Lung microvascular endothelial cell (primary cell): ENCODE measurements at regions not wholly inside any gene's neighbourhood (a gene's known extent, or its start where the extent isn't known, plus 50 kb on each side); places are given as distances from the start of the nearest gene placed in this dataset.

ENCODE experiments used
- DNase-seq, 2 donors: peaks; one replicate each; pipeline versions ENCODE4 v3.0.0 to v3.0.0-alpha.2; 2010; ENCODE audit warnings: low read depth in 2 of 2

DNA sequence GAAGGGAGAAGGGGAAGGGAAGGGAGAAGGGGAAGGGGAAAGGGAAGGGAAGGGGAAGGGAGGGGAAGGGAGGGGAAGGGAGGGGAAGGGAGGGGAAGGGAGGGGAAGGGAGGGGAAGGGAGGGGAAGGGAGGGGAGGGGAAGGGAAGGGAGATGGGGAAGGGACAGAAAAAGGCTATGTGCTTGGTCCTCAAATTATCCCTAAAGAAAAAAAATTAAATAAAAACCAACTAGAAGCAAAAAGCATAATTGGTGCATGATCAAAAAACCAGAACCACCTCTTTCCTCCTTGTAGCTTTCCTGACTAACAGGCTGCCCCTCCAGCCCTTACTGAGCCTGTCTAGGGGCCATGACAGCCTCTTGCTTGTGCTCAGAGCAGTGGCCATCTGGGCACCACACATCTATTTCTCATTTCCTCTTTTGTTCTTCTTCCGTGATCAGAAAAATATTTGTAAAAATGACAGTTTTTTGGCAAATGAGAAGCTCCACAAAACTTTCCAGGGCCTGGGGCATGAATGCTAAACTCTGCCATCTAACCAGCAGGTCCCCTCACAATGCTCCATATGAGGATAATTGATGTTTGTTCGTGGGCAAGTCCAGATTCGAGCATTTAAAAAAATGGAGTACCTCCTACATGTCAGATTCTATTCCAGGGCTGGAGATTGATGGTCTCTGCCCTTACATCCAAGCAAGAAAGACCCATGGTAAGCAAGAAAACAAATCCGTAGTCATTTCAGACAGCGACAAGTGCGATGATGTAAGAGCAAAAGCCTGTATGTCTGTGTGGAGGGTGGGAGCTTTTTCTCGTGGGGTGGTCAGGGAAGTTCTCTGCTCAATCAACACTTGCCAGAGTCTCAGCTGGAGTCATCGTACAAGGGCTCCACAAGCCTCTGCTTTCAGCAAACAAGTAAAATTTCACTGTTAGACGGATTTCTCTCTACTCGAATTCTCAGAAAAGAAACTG, 320.9 kb downstream of the WDR11 start:
- no peak for DNase-seq

GRCh38 chr10:121179006-121179405, 327.8 kb downstream of the WDR11 start:
- no peak for DNase-seq

GRCh38 chr10:121182219-121182618, 331.1 kb downstream of the WDR11 start:
- no peak for DNase-seq

- no peak for DNase-seq
Measured at GRCh38 chr10:121183236-121183635, 332.1 kb downstream of the WDR11 start.

DNA sequence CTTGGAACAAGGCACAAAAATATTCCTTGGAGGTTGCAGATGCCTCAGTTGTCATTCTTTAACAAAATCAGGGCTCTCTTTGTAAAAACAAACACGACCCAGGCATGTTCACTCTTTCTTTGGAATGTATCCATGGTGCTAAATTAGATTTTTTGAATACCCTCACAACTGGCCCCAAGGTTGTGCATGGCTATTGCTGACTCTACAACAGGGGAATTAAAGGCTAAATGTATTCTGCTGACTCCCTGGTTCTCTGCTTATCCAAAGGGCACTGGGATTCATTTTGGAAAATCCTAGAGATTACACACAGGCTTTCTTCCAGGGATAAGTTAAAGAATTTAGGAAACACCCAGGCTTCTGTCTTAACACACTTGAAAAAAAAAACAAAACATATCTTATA, 332.5 kb downstream of the WDR11 start:
- no peak for DNase-seq

DNA sequence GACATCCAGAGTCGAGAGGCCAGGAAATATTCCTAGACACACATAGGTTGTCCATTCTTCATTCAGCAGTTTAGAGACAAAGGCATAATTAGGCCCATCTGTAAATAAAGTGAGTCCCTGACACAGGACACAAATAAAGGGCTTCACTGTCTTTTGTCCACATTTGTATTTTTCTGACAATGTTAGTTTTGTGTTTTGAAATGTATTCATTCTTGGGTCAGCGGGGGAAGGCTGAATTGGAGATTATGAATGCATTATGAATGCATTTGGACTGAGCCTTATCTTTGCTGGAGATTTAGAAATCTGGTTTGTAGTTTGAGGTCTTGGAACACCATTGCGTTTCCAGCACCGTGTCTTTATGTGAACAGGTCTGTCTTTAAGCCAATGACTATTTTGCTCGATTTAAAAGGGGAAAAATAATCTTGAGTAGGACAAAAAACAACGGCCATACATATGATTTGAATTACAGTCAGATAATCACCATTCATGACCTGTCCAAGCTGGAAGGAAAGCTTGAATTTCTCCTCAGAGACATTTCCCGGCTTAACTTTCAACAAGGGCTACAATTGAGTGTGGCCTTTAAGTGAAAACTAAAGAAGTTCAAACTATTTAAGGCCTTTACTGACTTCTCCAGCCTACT, 334.8 kb downstream of the WDR11 start:
- no peak for DNase-seq

GRCh38 chr10:121187391-121187790, 336.2 kb downstream of the WDR11 start:
- no peak for DNase-seq

DNA sequence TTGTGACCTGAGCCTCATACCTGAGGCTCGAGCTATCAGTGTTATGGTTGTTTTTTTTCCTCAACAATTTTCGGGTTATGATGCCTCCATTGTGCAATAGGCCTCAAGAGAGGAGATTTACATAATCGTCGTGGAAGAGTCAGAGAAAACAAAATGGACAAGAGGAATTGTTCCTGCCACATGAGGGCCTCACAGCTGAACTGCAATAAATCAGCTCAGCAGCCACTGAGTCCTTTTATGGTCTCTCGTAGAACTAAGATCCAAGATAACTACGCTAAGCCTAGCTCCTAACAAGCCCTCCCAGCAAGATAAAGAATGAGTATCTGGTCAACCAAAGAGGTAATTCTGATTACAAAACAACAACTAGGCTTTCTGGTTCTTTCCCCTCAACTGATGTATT, 336.8 kb downstream of the WDR11 start:
- DNase-seq = no peak

DNA sequence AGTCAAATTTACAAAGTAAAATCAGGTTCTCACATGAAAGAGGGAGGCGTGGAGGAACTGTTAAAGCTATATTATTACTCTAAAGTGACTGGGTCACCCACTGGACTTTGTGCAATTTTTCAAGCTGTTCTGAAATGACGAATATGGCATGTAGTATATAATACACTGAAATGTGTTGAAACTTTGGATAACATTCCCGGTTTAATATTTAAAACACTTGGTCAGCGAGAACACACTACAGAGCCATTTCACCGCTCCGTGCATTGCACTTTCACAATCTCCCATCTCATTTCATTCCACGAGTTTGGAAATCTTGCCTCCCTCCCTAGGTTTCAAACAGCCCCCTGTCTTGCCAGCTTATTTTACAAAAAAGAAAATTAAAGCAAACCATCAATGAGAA, 337.9 kb downstream of the WDR11 start:
- DNase-seq = no peak

GRCh38 chr10:121194696-121195523, 343.7 kb downstream of the WDR11 start:
- no peak for DNase-seq

DNA sequence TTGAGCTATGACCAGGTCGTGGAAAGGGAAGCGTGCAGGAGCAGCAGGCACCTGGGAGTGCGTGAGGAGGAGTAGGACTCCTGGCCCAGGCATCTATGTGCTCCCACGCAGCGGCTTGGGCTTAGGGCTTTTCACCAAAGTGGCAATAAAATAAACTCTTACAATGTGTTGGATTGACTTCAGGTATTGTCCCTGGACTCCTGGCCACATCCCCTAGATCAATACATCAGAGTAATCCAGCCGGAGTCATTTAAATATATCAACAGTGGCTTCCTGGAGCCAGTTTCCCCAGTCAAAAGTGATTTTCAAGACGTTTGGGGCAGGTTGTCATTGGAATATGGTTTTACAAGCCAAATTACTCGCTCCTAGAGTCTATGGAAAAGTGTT, 344.4 kb downstream of the WDR11 start:
- no peak for DNase-seq

DNA sequence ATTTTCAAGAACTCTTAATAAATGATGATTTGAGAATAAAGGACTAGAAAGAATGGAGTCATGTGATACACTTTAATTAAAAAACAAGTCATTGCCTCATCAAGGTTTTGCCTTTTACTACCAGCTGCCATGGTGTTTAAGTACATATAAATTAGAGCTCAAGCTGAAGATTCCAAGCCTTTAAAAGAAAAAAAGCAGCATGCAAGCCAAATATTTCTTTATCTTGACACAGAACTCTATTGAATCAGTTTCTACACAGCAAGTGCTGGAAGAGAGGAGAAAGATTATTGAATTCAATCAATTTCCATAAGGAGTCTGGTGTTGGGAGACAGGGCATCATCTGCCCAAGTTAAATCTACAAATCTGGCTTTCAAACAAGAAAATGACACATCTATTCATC, 347.9 kb downstream of the WDR11 start:
- no peak for DNase-seq

DNA sequence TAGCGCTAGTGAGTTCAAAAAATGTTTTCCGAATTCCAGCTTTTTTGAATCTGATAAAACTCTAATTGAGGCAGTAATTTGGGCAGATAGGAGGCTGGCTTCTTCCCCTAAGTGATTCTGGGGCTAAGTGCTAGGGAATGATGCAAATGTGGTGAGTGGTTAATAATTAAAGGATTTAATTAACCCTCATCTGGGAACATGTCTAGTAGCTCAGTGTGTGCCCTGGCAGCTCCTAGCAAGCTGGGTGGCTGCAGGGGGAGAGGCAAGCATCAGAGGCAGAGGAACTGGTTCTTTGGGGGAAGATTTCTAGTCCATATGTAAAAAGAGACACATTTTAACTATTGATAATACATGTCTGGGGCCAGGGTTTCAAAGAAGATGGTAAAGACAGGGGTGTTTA, 354.5 kb downstream of the WDR11 start:
- DNase-seq = no peak

DNA sequence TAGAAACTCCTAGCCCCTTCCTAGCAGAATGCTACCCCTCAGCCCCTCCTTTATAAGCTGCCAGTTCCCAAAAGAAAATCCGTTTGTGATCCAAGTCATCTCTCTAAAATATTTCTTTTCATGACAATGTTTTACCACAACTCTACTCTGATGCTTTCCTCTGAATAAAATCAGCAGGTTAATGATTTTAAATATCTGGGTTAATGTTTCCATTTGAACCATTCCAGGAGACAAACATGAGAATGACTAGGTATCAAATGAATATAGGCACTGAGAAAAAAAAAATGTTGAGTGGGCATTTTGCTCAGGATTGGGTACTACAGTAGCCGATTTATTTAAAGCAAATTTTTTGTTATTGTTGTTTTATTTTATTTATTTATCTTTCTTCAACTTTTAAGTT, 360.3 kb downstream of the WDR11 start:
- DNase-seq = no peak

DNA sequence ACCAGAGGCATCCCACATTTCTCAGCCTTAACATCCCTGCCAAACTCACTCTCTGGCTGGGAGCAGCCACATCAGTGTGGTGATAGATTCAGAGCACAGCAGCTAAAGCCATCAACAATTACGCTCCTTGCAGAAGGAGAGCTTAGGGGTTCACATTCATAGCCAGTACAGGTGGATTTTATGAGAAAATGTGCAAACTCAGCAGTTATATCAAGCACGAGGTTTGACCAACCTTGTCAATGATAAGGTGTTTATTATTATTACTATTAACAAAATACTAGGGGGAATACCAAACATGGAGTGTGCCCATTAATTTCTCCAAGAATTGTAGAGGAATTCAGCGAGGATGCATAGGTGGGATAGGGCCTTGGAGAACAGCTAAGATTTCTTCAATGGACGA, 362.3 kb downstream of the WDR11 start:
- no peak for DNase-seq

GRCh38 chr10:121216295-121216694, 365.1 kb downstream of the WDR11 start:
- DNase-seq = no peak

- DNase-seq = no peak
Measured at GRCh38 chr10:121216721-121217181, 365.6 kb downstream of the WDR11 start.

- no peak for DNase-seq
Measured at GRCh38 chr10:121217331-121217730, 366.2 kb downstream of the WDR11 start.

- DNase-seq = no peak
Measured at GRCh38 chr10:121221072-121221471, 369.9 kb downstream of the WDR11 start.

- DNase-seq = no peak
Measured at GRCh38 chr10:121221991-121222390, 370.8 kb downstream of the WDR11 start.

DNA sequence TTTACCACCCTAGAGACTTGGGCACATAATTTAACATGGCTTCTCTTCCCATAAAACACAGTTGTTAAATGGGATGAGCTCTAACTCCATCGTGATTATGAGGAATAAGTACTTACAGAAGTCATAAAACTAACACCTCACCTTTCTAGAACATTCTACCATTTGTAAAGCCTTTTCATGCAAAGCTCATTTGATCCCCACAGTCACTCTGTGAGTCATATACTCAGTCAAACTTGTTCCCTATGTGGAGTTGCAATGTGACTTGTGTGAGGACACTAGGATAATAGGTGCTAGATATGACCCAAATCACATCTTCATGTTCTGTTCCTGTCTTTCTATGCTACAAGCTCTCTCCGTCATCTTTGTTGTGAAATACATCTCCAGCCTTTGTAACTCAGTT, 371.7 kb downstream of the WDR11 start:
- DNase-seq = no peak

GRCh38 chr10:121231079-121231478, 367.2 kb downstream of the FGFR2 start:
- no peak for DNase-seq
